ENCODE measurements at regions not wholly inside any gene's neighbourhood (a gene's known extent, or its start where the extent isn't known, plus 50 kb on each side); places are given as distances from the start of the nearest gene placed in this dataset.

DNA sequence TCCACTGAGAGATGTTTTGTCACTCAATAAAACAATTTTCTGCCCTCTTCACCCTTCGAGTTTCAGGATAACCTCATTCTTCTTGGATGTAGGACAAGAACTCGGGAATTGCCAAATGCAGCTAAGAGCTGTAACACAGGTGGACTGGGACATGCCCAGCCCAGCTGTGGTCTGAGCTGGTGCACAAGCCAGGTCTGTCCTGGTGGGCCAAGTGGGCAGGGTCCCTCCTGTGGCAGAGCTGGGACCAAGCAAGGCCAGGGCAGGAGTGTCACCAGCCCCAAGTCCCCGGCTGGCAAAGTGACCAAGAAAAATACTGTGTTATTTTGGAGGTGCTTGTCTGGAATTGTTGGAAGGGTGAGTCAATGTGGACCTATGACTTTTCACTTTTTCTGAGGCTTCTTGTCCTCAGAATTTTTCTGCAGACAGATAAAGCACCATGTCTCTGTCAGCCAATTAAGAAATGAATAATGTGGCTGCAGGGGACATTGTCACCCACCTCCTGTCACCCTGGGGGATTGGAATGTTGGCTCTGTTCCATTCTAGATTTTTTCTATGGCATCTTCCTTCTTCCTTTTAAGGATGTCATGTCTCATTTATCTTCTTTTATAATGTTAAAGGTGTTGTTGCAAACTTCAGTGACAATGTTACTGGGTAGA, 645.2 kb upstream of the EPHA6 start:
- TF ChIP-seq POLR2AphosphoS5 (IDR thresholded peaks at IDR 0.05) (no peak), POLR2A (IDR thresholded peaks at IDR 0.05) (no peak)
- TF ChIP-seq, protein P1, sequence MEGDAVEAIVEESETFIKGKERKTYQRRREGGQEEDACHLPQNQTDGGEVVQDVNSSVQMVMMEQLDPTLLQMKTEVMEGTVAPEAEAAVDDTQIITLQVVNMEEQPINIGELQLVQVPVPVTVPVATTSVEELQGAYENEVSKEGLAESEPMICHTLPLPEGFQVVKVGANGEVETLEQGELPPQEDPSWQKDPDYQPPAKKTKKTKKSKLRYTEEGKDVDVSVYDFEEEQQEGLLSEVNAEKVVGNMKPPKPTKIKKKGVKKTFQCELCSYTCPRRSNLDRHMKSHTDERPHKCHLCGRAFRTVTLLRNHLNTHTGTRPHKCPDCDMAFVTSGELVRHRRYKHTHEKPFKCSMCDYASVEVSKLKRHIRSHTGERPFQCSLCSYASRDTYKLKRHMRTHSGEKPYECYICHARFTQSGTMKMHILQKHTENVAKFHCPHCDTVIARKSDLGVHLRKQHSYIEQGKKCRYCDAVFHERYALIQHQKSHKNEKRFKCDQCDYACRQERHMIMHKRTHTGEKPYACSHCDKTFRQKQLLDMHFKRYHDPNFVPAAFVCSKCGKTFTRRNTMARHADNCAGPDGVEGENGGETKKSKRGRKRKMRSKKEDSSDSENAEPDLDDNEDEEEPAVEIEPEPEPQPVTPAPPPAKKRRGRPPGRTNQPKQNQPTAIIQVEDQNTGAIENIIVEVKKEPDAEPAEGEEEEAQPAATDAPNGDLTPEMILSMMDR (IDR thresholded peaks at IDR 0.05 in 8 of 11, conservative IDR thresholded peaks at IDR 0.05 in 3 of 11): no peak
- H3K4me3 ChIP-seq: no peak overlapping the region
- DNase-seq: no peak
- WGBS, 5 donors: 65 to 87% (median 75%) methylated on average over 2 to 3 of the region's 3 CpGs
- H3K36me3 ChIP-seq: no peaks in the 10 kb centered on the region
- intact Hi-C loops (cut with DNase I; ENCODE audit: low total_unique reads): no loop called here
- H3K9me3 ChIP-seq: peaks cover 2 to 47% (median 20%) of the 10 kb centered on the region in 8 donors
- no peaks in the 10 kb centered on the region for H3K27me3 ChIP-seq (replicated peaks in 1 of 7)
- no peaks in the 10 kb centered on the region for H3K4me1 ChIP-seq
- H3K27ac ChIP-seq: no peak overlapping the region

DNA sequence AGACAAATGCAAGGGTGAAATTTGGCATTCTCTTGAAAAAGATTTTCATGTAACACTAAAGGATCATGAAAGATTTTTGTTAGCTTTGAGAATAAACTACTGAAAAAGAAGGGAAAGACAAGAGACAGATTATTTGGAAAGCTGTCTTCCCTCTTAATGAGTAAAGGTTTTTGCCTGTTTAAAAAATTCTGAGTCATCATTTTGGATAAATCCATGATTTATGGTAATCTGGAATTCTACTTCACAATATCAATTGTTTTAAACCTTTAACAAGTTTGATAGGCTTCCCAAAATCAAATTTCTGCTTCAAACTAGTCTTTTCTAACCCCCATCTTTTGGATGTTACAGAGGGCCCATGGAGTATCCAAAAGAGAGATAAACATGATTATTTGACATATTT, 641.5 kb upstream of the EPHA6 start:
- TF ChIP-seq POLR2AphosphoS5 (IDR thresholded peaks at IDR 0.05): no peak
- TF ChIP-seq POLR2A (IDR thresholded peaks at IDR 0.05): no peak
- TF ChIP-seq, protein P1 (IDR thresholded peaks at IDR 0.05 in 8 of 11, conservative IDR thresholded peaks at IDR 0.05 in 3 of 11): no peak
- Histone ChIP-seq H3K9me3 (peaks cover 2 to 60% (median 33%) of the 10 kb centered on the region in 8 donors), H3K27ac (no peak overlapping the region), H3K36me3 (no peaks in the 10 kb centered on the region), H3K4me1 (no peaks in the 10 kb centered on the region), H3K27me3 (replicated peaks in 1 of 7) (no peaks in the 10 kb centered on the region), H3K4me3 (no peak overlapping the region)
- no peak for DNase-seq
- intact Hi-C loops (cut with DNase I; ENCODE audit: low total_unique reads): no loop called here

DNA sequence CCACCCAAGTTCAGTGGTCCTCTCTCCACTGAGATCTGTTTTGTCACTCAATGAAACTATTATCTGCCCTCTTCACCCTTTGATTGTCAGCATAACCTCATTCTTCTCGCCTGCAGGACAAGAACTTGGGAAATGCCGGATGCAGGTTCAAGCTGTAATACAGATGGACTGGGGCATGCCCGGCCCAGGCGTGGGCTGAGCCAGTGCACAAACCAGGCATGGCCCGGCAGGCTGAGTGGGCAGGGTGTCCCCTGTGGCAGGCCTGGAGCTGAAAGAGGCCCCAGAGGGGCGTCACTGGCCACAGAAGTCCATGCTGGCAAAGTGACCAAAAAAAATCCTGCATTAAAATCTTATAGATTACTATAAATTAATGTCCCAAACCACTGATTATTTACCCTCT, 638.9 kb upstream of the EPHA6 start:
- Histone ChIP-seq H3K27me3 (replicated peaks in 1 of 7) (no peaks in the 10 kb centered on the region), H3K4me3 (no peak overlapping the region), H3K4me1 (no peaks in the 10 kb centered on the region), H3K36me3 (no peaks in the 10 kb centered on the region), H3K27ac (no peak overlapping the region), H3K9me3 (peaks cover 2 to 41% (median 31%) of the 10 kb centered on the region in 8 donors)
- DNase-seq: no peak
- WGBS, 5 donors: 75 to 86% (median 81%) methylated on average over 6 of the region's 6 CpGs
- TF ChIP-seq POLR2A (IDR thresholded peaks at IDR 0.05) (no peak), POLR2AphosphoS5 (IDR thresholded peaks at IDR 0.05) (no peak)
- TF ChIP-seq, protein P1 (IDR thresholded peaks at IDR 0.05 in 8 of 11, conservative IDR thresholded peaks at IDR 0.05 in 3 of 11): no peak
- intact Hi-C loops (cut with DNase I; ENCODE audit: low total_unique reads): no loop called here

GRCh38 chr3:96182756-96183155, 631.6 kb upstream of the EPHA6 start:
- Histone ChIP-seq H3K4me3 (no peak overlapping the region), H3K4me1 (no peaks in the 10 kb centered on the region), H3K9me3 (peaks cover 0 to 4% (median 0%) of the 10 kb centered on the region in 8 donors), H3K27ac (no peak overlapping the region), H3K36me3 (no peaks in the 10 kb centered on the region), H3K27me3 (replicated peaks in 1 of 7) (no peaks in the 10 kb centered on the region)
- TF ChIP-seq, protein P1 (IDR thresholded peaks at IDR 0.05 in 8 of 11, conservative IDR thresholded peaks at IDR 0.05 in 3 of 11): no peak
- no peak for TF ChIP-seq POLR2AphosphoS5 (IDR thresholded peaks at IDR 0.05)
- no peak for TF ChIP-seq POLR2A (IDR thresholded peaks at IDR 0.05)
- 42 to 93% (median 89%) methylated on average over 1 of the region's 1 CpG for WGBS, 5 donors
- no peak for DNase-seq
- intact Hi-C loops (cut with DNase I; ENCODE audit: low total_unique reads): no loop called here

All from spleen (tissue), 11 donors.